Activated CD4-positive, alpha-beta T cell treated with anti-CD3 and anti-CD28 coated beads, Interleukin-2, amount 50 U/mL, for 16 hours (primary cell): ENCODE measurements at regions not wholly inside any gene's neighbourhood (a gene's known extent, or its start where the extent isn't known, plus 50 kb on each side); places are given as distances from the start of the nearest gene placed in this dataset.
"Not testable (repeated sequence)": the region's sequence is repeated elsewhere in the genome, so short reads cannot be mapped to it uniquely, and the experiment has no call there.

Experiments used
- DNase-seq: peaks from one replicate; pipeline ENCODE4 v3.0.0-alpha.2; 2020

DNA sequence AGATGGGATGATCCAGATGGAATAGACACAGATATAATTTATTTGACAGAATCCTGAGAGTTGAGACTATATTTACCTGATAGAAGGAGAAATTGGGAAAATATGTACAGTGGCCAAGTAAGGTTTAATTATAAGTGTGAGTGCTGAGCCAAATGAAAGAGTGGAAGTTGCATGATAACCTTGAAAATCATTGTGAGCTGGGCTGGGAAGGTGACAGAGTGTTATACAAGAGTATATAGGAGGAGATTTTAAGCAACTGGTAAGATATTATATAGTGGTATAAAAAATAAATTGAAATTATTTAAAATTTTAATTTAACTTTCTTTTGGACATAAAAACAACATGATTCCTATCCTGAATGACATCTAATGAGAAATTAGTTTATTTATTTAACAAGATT is 340.8 kb downstream of the NUP35 start:
- no peak for DNase-seq

DNA sequence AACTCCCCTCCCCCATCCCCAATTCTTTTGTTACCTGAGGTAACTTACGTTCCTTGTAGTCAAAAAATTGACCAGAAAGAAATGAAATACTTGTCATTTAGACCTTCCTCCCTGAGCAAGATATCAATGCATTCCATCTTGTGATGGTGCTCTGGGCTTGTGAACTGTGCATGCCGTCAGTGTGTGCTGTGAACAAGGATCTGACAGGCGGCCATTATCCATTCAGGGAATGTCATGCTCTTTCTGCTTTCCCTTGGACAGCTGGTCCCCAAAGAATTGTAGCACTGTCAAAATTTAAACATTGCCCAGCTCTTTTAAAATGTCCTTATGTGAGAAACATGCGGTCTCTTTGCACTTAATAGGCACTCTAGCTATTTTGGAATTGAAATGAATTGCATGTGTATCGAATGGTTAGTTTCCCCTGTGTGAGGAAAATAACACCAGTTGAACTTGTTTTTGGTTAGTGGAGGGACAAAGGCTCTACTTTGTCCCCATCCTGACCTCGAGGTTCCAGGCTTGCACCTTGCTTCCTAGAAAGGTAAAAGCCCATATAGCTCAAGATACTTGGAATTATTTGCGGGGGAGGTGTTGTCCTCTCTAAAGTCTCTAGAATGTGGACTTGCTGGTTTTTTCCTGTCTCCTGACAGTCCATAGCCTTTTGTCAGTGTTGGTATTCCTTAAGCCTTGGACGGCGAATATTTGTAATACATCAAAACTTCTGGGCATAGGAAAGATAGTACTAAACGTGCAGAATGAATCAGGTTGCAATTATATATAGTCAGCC is 350.9 kb downstream of the NUP35 start:
- DNase-seq = no peak

DNA sequence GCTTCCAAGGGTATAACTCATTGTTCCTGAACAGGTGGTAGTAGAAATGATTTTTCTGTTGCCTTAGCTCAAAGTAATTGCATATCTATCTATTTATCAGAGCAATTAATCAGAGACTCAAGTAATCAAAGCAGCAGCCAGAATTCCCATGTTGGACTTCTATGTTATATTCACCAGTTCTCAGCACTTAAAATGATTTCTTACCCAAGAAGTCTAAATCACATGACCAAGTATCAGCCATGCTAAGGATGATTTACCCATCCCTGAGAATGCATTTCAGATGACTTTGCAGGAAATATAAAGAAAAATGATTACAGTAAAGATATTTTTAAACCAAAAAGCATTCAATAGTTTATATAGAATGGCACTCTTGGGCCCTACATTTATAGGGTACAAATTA is 352.2 kb downstream of the NUP35 start:
- DNase-seq = no peak

DNA sequence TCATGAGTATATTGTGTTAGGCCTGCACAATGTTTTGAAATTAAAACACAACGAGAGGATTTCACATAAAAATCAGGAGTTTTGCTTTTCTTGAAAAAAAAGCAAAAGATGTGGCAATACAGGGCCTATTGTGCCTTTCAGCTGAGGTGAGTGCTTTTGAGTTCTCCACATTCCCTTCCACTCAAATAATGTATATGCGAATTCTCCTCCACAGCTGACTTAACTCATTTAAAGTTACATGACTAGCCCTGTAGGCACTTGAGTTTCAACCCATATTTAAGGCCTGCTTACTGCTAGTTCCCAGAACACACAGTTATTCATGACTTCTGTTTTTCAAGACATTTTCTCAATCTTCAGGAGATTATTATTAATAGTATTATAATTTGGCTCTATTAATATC is 353.1 kb downstream of the NUP35 start:
- DNase-seq = no peak

DNA sequence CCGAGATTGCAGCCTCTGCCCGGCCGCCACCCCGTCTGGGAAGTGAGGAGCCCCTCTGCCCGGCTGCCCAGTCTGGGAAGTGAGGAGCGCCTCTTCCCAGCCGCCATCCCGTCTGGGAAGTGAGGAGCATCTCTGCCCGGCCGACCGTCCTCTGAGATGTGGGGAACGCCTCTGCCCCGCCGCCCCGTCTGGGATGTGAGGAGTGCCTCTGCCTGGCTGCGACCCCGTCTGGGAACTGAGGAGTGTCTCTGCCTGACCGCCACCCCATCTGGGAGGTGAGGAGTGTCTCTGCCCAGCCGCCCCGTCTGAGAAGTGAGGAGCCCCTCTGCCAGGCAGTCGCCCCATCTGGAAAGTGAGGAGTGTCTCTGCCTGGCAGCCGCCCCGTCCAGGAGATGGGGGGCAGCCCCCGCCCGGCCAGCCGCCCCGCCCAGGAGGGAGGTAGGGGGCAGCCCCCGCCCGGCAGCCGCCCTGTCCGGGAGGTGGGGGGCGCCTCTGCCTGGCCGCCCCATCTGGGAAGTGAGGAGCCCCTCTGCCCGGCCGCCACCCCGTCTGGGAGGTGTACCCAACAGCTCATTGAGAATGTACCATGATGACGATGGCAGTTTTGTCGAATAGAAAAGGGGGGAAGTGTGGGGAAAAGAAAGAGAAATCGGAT is 354.8 kb downstream of the NUP35 start:
- DNase-seq = not testable (repeated sequence)

DNA sequence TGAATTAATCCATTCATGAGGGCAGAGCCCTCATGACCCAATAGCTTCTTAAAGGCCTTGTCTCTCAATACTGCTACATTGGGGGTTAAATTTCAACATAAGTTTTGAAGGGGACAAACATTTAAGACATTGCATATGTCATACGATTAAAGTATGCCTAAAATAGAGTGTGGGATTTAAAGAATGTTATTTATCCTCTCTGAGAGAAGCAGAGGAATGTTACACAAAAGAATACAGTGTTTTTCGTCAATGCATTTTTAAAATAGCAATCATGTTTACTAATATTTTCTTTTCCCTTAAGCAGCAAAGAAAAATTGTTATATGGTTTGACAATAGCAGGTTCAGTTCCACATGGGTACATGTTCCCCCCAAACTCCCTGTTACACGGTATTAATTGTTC is 363.1 kb downstream of the NUP35 start:
- no peak for DNase-seq

DNA sequence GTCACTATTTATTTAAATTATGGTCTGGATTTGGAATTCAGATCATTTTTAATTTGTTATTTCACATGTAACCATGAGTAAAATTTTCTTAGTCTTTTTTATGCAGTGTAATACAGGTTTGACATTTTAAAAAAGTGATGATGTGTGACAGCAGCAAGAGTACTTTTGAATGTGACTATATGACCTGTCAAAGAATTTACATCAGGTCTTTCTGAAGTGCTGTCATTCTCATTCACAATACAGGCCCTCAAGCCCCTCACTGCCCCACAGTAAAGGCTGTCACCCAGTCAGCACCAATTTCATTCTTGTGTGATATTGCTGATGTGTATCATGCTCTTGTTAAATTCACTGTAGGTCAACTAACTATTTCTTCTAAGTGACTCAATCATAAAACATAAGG is 364.2 kb downstream of the NUP35 start:
- no peak for DNase-seq

DNA sequence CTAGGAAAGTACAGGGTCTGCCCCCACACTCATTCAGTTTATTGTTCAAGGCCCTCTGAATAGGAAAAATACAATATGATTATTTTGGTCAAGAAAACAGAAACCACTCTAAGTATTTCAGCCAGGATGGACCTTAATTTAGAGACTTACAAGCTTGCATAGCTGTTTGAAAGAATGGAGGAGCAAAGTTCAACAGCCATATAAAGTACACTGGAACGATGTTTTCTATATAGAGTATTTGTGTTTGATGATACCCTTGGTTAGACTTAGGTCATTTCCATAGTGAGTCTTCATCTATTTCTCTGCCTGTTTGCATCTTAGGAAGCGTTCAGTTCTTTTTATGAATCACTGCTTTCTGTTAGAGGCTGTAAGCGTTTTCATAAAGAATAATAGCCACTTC is 366.2 kb downstream of the NUP35 start:
- DNase-seq = no peak

DNA sequence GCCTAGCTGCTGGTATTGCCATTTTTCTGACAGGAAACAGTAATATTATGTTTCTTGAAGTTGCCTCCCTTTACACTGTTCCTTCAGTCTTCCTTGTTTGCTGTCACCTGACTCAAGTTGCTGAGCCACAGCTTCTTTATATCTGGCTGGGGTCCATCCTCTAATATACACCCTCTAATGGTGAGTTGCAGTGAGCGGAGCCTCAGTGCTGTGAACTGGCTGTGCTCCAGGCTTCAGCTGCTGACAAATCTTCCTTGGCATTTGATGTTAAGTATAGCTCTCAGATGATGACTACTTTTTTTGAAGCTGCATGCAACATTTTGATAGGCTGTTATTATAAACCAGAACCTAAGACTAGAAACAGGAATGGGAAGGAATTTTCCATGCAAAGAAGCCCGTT is 366.7 kb downstream of the NUP35 start:
- DNase-seq = no peak

DNA sequence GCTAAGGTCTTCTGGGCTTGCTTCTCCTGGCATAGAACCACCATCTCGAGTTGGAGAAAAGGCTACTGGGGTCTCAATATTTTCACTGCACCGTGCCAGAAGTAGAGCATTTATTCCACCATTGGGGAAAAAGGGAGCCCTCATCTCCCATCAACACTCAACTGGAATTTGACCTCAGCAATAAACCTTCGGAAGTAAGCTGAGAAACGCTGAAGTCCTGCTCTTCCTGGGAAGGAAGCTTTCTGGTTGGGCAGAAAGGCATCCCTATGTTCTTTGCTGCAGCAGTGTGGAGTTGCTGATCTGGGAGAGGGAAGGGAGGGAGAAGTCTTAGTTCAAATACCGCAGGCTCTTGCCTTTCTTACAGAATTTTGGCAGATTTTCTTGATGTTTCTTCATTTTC is 368.8 kb downstream of the NUP35 start:
- no peak for DNase-seq

DNA sequence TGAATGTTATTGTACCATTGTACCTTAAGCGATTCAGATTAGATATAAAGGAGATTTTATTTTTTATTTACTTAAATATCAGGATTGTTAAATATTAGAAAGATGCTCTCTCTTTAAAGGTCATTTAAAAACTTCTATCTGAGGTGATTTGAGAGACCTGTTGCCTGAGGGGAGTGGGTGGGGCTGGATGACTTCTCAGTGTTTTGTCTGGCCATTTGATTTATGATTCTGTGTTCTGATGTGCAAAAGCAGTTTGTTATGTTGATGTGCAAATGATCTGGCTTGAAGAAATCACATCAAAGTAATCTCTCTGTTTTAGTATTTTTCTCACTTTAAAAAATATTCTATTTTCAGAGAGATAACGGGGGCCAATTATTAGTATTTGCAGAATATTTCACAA is 370.8 kb downstream of the NUP35 start:
- no peak for DNase-seq

DNA sequence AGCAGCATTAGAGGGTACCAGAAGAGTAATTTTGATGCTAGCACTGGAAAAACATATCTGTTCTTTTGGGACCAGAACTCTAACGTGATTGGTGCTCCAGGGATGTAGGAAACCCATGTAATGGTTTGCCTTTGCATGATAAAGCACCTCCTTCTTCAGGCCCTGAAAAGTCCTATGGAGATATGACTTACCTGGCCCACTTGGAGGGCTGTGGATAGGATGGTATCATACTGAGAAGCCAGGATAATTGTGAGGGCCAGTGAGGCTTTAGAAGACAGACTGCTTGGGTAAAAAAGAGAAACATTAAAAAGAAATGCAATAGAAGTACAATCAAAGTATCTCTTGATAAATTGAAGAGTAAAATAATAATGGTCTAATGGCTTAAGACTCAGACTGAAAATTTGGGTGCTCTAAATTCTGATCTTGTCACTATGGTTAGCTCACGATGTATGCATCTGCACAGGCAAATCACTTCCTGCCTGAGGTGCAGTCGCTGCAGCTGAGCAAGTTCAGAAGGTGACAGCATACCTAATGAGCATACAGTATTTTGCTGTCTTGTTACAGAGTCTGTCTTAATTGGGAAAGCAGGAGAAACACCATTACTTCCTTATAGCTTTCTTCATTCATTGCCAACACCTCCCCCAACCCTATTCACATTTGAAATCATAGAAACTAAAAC is 371.5 kb downstream of the NUP35 start:
- DNase-seq = no peak

DNA sequence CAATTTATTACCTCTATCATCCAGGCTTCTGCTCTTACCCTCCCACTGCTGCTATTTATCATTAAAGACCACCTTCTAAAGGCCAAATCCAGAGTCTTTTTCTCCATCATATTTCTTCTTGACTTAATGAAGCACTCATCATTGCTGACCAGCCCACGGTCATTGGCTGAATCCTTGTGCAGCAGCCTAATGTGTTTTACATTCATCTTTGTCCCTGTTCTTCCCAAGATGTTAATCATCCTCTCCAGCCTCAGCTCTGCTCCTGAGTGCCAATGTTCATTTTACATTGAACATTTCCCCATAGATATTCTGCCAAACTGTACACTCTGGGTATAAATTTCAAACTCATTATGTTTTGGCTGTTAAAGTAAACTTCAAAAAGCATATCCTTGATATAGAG is 373.6 kb downstream of the NUP35 start:
- DNase-seq = no peak

DNA sequence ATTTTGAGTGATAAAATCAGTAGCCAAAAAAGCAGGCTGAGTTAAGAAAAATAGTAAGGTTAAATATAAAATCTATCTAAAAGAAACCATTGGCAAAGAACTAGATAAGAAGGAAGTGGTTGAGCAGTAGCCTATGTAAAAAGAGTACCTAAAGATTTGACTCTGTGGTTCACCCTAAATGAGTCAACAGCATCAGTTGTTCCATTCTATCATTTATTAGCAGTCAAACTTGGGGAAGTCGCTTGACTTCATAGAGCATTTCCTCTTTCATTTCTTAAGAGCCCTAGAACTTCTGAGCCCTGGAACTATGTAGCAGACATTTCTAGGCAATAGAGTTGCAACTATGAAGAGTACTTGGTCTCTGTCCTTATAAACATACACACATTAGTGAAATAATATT is 381.7 kb downstream of the NUP35 start:
- no peak for DNase-seq

DNA sequence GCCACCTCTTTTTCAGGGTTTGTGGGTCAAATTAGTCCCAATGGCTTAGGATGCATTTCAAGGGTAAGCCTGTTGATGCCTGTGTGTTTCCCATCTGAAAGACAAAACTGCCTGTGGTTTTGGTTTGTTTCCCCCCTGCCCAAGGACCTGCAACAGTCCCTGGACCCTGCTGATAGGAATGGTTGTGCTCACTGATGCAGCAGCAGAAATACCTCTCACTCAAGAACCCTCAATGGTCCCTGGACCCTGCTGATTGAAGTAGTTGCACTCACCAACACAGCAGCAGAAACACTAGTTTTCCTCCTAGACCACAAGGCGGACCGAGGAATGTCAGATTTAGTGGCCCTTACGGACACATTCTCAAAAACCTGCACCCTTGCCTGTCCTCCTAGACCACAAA is 386.9 kb downstream of the NUP35 start:
- no peak for DNase-seq

DNA sequence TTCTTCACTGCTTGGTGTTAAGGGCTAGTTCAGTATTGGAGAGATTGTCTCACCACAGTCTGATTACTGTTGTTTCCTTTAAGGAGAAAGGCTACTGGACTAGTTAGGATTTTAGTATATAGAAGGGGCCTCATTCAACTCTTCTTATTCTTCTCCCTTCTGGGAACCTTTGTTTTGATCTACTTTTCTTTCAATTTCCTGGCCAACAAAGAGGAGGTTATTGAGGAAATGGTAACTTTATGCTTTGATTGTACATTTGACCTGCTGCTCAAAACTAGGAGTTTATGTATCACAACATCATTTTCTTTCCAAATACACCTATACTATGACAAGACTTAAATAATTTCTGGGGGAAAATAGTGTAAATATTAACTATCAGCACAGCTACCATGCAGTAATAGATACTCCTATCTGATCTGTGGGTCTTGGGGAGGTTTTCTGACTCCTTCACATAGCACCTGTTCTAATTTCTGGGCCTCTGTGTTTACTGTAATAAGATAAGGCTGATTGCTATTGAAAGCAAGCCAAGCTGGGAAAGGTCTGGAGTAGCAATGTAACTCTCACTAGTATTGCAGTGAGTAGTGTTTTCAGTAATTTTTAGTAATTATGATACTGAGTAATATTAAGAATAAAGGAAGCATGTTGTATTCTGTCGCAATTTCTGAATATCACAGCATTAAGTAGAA is 395.3 kb downstream of the NUP35 start:
- no peak for DNase-seq

DNA sequence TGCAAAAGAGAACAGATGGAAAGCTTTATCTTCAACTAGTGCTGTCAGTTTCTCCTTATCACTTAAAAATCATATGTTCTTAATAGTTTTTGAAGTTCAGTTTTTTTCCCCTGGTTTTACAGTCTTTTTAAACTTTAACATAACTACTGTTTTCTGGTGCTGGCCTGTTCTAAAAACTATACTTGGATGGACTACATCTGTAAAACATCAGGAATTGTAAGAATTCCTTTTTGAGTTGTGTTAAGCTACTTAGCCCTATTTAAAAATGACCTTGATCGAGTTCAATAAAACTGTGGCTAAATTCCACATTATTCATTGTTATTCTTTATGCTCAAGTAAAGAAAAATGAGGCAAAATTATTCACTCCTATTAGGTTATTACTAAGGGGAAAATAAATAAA is 397.7 kb downstream of the NUP35 start:
- no peak for DNase-seq

DNA sequence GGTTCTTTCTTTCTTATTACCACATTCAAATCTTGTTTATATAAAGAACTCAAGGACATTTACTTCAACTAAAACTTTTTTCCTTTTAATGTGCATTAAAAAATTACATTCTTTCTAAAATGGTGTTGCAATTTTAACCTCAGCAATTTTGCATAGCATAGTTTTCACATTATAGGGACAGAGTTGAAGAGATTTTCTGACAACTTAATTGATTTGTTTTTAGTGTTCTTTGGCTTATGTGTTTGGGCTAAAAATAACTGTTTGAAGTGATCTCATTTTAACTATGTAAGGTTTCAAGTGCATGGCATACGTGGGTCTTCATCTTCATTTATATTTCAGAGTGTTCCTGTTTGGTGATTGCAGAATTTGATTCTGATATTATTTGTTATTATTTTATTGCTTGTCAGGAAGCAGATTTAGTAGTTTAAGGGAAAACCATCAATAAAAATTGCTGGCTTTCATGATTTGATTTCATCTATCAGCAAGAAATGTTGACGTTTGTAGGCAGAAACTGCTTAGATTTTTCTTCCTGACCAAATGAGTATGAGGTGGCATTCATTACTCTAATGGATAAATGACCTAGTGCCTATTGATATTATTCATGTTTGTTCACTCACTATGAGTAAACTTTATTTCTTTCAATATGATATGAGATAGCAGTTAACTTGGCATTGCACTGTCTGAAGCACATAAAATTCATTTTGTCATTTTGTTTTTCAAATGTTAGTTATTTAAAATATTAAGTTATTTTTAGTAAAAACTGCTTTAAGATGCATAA is 398.4 kb downstream of the NUP35 start:
- DNase-seq = no peak

DNA sequence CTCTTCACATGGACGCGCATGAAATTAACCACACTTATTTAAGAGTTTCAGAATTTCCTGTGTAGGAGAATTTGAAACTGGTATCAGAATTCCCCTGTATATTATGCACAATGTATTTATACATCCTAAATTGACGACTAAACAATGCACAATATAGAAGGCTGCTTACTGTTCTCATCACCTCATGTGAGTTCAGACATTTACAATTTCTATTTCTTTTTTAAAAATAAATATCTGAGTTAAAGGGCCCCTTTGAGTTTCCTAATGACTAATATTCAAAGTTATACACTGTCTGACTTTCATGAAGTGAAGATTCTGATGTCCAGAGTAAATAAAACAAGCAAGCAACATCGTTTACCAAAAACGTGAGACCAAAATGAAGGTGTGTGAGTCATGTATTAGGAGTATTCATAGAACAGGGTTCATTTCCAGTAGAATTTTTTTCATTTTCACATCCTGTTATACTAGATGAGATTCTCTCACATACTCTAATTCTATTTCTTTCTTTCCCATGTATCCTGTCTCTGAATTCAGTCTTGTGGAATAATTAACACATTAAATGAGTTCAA is 406.2 kb downstream of the NUP35 start:
- no peak for DNase-seq

DNA sequence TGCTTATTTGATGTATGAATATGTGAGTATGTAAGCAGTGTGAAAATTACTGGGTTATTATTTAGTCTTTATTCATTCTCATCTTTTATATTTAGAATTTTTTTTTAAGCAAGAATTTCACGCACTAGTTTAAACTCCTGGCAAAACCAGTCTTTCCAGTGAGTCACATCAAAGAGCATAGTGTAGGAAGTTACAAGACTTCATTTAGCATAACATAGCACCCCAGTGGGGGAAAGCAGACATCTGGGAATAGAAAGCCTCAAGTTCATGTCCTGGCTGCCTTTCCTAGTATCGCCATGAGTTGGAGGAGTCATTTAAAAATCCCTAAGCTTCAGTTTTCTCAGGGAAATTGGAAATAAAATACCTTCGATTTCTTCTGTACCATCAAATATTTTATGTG is 408.3 kb downstream of the NUP35 start:
- no peak for DNase-seq

DNA sequence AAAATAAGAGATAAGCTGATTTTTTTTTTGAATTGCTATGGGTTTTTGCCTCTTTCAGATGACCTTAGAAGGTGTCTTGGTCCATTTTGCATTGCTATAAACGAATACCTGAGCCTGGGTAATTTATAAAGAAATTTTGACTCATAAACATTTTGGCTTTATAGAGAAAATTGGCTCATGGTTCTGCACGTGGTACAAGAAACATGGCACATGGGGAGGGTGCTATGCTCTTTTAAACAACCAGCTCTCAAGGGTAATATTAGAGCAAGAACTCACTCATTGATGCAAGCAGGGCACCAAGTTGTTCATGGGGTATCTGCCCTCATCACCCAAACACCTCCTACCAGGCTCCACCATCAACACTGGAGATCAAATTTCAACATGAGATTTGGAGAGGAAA is 408.8 kb downstream of the NUP35 start:
- no peak for DNase-seq

DNA sequence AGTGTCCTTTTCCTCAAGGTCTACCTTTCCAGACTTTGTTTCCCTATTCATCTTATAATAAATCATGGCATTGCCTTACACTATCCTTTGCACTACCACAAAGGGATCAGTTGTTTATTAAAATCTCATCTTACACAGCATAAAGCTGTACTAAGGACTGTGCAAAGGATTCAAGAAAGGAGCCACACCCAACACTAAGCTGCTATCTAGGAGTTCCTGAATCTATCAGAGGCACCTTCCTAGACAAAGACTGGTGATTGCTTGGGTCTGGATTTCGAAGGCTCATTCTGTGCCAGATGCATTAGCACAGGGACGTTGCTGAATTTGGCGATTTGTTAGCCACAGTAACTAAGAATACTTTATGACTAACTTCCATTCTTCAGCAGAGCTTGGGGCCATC is 412.0 kb downstream of the NUP35 start:
- DNase-seq = no peak

DNA sequence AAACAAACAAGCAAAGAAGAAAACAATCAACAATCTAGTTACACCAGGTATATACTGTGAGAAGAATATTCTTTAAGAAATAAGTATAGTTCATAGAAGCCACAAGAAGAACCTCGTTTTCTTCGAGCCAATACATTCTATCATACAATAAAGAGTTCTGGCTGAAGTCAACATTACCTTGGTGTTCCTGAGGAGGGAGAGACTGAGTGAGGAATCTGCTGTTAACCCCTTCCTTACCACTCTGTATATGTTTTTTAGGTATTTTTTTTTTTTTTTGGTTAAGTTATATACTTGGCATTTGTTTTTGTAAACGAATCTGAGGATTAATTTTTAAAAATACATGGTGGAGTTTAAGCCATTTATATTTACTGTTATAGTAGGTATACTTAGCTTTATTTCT is 412.5 kb downstream of the NUP35 start:
- no peak for DNase-seq
